ENCODE measurements at regions not wholly inside any gene's neighbourhood (a gene's known extent, or its start where the extent isn't known, plus 50 kb on each side); places are given as distances from the start of the nearest gene placed in this dataset.

DNA sequence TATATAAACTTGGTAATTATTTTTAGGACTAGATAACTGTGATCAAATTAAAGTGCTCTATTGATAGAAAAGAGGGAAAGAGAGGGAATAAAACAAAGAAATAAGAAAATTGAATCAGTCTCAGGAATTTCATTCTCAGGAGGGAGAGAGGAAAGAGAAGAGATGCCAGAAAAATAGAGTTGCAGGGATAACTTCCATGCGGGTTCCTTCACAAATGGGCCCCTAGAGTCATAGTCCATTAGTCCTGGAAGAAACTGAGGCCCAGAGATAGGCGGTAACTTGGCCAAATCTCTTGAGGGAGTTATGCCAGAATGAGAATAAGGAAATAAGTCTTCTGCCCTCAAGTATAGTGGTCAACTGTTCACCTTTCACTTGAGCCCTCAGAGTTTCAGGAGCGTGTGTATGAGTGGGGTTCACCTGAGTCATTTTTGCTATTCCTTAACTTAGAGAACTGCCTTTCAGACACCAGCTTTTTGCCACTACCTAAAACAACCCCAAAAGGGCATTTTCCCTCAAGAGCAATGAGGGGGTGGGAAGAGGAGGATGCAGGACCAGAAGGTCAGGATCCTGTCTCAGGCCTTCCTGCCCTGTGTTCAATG is 192.6 kb downstream of the MEX3B start:
- TF ChIP-seq, protein P1, sequence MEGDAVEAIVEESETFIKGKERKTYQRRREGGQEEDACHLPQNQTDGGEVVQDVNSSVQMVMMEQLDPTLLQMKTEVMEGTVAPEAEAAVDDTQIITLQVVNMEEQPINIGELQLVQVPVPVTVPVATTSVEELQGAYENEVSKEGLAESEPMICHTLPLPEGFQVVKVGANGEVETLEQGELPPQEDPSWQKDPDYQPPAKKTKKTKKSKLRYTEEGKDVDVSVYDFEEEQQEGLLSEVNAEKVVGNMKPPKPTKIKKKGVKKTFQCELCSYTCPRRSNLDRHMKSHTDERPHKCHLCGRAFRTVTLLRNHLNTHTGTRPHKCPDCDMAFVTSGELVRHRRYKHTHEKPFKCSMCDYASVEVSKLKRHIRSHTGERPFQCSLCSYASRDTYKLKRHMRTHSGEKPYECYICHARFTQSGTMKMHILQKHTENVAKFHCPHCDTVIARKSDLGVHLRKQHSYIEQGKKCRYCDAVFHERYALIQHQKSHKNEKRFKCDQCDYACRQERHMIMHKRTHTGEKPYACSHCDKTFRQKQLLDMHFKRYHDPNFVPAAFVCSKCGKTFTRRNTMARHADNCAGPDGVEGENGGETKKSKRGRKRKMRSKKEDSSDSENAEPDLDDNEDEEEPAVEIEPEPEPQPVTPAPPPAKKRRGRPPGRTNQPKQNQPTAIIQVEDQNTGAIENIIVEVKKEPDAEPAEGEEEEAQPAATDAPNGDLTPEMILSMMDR (IDR thresholded peaks at IDR 0.05): no peak
- no peak for TF ChIP-seq POLR2A (IDR thresholded peaks at IDR 0.05)

Data from right lobe of liver (tissue), 4 donors.